Posterior cingulate gyrus (tissue), 11 donors: ENCODE measurements at regions not wholly inside any gene's neighbourhood (a gene's known extent, or its start where the extent isn't known, plus 50 kb on each side); places are given as distances from the start of the nearest gene placed in this dataset.
"Not testable (repeated sequence)": the region's sequence is repeated elsewhere in the genome, so short reads cannot be mapped to it uniquely, and the experiment has no call there.

Source experiments
- DNase-seq, 10 donors: peaks; one replicate each; pipeline versions ENCODE4 v3.0.0 to v3.0.0-alpha.2; 2020 to 2021; ENCODE audit warnings: mixed read lengths in 3 of 10
- intact Hi-C: fragments of 100-400 bp; cut with DNase I; formaldehyde crosslinking; loops from one replicate; pipeline ENCODE4 v1.15.1; 2023

DNA sequence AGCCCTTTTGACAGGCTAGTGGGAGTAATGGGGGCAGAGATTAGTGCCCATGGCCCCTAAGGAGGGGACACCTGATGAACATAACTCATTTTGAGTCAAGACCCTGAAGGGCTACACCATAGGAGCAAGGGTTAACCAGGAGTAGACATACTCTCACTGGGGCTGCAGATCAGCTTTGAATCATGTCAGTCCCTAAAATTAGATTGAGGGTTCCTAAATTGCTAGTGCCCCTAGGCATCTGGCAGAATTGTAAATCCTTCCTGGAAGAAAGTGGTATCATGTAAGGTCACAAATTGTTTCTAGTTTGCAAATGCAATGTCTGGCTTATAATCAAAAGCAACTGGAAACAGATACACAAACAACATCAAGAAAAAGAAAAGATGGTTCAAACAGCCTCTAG lies 52.1 kb upstream of the LRRC37A2 start:
- DNase-seq, intact Hi-C loops: not testable (repeated sequence)

DNA sequence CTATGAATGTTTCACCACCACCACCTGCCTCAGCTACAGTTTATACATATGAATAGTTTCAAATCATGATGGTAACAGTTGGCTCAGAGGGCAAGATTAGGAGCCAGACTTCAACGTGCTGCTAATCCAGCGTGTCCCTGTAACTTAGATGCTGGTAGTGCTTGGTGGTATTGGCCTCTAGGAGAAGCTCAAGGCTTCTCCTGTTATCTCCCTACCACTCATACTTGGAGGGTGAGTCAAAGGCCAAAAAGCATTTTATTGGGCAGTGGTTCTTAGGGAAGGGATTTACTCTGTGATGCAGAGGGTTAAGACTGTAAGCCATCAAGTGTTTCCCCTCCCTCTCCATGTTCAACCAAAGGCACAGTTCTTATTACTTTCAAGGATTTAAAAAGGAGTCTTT lies 57.2 kb upstream of the LRRC37A2 start:
- intact Hi-C loops, DNase-seq: not testable (repeated sequence)

DNA sequence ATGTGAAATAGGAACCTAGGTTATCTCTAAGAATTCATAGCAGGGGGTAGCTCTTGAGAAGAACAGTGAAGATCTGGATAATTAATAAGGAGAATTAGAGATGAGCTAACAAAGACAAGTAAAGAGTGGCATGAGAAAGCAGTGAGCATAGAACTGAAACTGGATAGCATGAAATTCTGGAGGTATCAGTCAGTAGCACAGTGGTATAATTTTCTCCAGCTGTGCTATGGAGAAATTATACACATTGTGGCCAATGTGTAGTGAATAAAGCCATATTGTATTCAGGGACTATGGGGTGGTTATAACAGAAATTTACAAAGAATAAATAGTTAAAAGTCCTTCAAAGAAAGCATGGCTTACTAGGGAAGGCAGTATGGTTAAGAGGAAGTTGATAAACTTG lies 57.7 kb upstream of the LRRC37A2 start:
- DNase-seq, intact Hi-C loops: not testable (repeated sequence)

DNA sequence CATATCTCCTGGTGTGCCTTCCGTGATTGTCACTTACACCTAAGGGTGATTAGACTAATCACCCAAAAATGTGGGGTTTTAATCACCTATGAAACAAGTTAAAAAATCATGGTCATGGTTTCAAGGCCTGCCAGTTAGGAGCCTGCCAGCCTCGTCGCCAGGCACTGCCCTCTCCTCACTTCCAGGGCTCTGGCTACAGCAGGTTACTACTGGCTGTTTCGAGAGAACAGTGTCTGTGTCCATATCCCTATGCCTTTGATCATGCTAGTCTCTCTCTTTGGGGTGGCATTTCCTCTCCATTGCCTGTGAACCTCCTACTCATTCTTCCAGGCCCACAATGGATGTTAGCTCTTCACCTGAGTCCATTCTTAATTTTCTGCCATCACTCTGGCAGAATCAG lies 59.2 kb upstream of the LRRC37A2 start:
- intact Hi-C loops, DNase-seq: not testable (repeated sequence)

- intact Hi-C loops, DNase-seq: not testable (repeated sequence)
These were observed 66.4 kb upstream of the LRRC37A2 start for GRCh38 chr17:46445849-46446248.

GRCh38 chr17:46445411-46445810 lies 66.9 kb upstream of the LRRC37A2 start:
- intact Hi-C loops = not testable (repeated sequence)

DNA sequence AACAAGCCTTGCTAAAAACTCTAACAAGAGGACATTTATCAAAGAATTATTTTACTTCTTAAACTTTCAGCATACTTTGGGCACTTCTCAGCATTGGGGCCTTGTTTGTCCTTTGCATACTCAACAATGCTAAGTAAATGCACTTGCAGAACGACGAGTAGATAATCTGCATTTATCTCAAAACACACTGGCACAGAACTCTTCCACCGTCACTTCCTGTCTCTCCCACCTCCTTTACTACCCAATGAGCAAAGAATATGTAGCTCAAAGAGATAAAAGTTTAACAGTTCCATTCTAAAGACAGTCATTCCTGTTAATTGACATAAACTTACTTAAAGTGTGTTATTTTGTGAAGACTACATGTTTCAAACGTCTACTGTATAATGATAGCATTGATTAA lies 70.1 kb upstream of the LRRC37A2 start:
- intact Hi-C loops, DNase-seq: not testable (repeated sequence)

More at GRCh38 chr17:46445411-46445810, 66.9 kb upstream of the LRRC37A2 start:
- DNase-seq = not testable (repeated sequence)

DNA sequence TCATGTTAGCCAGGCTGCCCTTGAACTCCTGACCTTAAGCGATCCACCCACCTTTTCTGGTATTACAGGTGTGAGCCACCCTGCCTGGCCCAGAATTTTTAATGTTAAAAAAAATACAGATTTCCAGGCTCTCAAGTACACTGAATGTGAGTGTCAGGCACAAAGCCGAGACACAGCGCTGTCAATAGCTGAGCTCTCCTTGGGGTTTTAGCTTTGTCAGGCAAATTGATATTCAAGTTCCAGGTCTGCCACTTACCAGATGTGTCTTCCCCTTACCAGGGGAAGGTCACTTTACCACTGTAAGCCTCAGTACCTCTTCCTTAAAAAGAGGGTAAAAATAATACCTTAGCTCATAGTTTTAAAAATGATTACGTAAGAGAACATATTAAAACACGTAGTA lies 71.6 kb upstream of the LRRC37A2 start:
- DNase-seq, intact Hi-C loops: not testable (repeated sequence)

DNA sequence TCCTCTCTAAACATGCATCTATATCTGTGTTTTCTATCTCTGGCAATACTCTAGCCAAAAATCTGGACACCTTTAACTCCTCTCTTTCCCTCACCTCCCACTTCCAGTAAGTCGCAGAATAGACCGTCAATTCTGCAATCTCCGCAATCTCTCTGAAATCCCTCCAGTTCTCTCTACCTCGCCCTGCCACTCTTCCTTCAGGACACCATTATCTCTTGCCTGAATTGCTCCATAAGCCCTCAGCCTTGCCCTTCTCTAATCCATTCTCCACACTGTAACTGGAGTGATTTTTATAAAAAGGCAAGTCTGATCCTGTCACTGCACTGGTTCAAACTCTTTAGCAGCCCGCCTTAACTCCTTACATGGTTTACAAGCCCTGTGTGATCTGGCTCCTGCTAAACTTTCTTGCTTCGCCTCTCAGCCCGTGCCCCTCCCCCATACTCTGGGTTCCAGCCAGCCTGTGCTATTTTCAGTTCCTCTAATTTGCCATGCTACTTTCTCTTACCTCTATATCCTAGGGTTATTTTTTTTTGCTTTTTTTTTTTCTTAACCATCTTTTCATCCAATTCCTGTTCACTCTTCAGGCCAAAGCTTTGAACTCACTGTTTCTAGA lies 73.0 kb upstream of the ARL17B start:
- DNase-seq, intact Hi-C loops: not testable (repeated sequence)

DNA sequence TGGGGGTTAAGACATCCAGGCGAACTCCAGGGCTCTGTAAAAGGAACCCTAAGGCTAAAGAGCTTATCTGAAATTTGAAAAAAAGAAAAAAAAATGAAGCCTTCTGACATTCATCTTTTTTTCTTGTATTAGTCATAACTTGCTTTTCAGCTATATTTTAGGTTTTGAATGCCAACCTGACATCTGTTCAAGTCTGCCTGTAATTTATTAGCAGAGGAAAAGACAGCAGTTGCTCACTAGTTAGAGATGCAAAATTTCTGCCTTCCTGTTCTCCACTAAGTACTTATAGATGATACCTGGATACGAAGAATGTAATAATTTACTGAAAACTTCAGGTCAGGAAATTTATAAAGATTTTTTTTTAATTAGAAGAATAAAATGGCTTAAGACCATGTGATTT lies 68.7 kb upstream of the ARL17B start:
- intact Hi-C loops, DNase-seq: not testable (repeated sequence)

GRCh38 chr17:46429675-46430074 lies 68.1 kb upstream of the ARL17B start:
- intact Hi-C loops, DNase-seq: not testable (repeated sequence)

DNA sequence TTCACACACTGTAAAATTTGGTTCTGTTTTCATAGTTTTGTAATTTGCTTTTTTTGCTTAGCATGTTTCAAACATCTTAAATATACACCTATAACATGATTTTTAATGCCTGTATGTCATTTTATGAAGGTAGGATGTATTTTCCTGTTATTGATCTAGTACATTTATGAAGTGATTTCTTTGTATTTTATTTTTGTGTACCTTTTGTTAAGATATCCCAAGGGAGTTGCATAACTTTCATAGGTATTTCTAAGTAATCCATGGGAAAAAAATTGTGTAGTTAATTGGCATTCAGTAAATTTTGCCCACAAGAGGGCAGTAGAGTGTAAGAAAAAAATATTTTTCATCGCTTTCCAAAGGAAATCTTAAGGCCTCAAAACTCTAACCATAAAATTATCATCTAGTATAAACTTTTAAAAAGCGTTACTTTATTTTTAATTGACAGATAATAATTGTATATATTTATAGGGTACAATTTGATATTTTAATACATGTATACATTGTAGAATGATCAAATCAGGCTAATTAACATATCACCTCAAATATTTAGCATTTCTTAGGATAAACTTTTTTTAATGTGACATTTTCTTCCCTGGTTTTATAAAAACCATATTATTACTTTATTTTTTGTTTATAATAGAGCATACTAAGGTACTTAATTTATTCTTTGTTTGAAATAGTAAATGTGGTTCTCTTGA lies 62.8 kb upstream of the ARL17B start:
- intact Hi-C loops, DNase-seq: not testable (repeated sequence)

DNA sequence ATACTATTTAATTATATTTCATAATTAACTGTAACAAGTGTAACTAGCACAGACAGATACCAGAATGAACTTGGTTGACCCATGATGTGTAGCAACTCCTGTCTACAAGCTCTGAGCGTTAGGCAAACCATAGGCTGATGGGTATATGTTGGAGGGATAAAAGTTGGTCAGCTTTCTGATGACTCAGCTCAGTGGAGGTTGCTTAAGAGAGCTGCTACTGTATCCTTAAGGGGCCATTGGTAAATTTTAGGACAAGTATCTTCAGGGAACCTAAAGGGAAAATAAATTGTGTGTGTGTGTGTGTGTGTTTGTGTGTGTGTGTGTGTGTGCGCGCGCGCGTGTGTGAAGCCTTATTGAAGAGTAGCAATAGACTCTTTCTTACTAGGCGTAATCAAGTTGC lies 56.3 kb upstream of the ARL17B start:
- DNase-seq = peak in 1 of 10 donors; percentile 0
- intact Hi-C loops = not testable (repeated sequence)

DNA sequence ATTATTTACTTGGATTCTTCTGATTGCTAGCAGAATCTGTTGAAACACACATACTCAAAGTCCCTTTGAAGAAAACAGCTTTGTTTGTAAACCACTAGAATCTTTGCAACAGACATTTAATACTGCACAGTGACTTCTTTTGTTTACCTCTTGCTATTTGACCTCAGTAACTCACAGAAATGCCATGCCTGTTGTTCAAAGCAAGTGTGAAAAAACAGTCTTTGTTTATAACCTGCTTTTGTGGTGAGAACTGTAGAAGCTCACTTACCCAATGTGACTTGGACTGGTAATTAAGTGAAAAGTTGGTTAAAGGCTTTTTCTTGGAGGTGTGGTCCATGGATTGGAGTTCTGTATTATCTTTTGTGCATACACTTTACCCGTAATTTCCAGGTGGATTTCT lies 55.7 kb upstream of the ARL17B start:
- intact Hi-C loops, DNase-seq: not testable (repeated sequence)

GRCh38 chr17:46414559-46414958 lies 53.0 kb upstream of the ARL17B start:
- intact Hi-C loops, DNase-seq: not testable (repeated sequence)

DNA sequence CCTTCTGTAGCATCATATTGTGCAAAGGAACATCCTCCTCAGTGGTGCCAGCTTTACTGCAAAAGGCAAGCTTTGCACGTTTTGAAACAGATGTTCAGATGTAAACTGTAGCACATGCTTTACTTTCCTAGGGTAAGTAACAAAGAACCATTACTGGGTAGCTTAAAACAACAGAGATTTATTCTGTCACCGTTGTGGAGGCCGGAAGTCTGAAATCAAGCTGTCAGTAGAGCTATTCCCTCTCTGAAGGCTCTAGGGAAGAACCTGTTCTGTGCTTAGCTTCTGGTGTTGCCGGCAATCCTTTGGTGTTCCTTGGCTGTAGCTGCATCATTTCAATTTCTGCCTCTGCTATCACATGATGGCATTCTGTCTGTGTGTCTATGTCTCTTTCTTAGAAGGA lies 50.6 kb upstream of the ARL17B start:
- intact Hi-C loops, DNase-seq: not testable (repeated sequence)

GRCh38 chr17:46411172-46411852 lies 49.7 kb upstream of the ARL17B start:
- DNase-seq, intact Hi-C loops: not testable (repeated sequence)
